Karpas-422 (cell line): ENCODE measurements at regions not wholly inside any gene's neighbourhood (a gene's known extent, or its start where the extent isn't known, plus 50 kb on each side); places are given as distances from the start of the nearest gene placed in this dataset.
"Not testable (repeated sequence)": the region's sequence is repeated elsewhere in the genome, so short reads cannot be mapped to it uniquely, and the experiment has no call there.

Experiments used
- DNase-seq: peaks from one replicate; pipeline ENCODE4 v3.0.0-alpha.2; 2015
- H2AFZ ChIP-seq: fragments of 200-600 bp; sonication (generic); 2 replicates; pipeline ENCODE4 v1.6.1; 2014; ENCODE audit warnings: antibody characterized with exemption, low read length, mixed read lengths
- H3K27ac ChIP-seq: fragments of 200-600 bp; sonication (generic); 2 replicates; pipeline ENCODE4 v1.5.1; 2014; ENCODE audit warnings: mild to moderate bottlenecking, low read length, moderate library complexity
- H3K27me3 ChIP-seq: fragments of 200-600 bp; sonication (generic); 2 replicates; pipeline ENCODE4 v1.6.1; 2014; ENCODE audit warnings: low read length, mixed read lengths
- H3K36me3 ChIP-seq: fragments of 200-600 bp; sonication (generic); 2 replicates; pipeline ENCODE4 v1.6.1; 2014; ENCODE audit warnings: low read length, mixed read lengths; ENCODE audit not compliant: insufficient read depth
- H3K4me1 ChIP-seq: fragments of 200-600 bp; sonication (generic); 2 replicates; pipeline ENCODE4 v1.6.1; 2014; ENCODE audit warnings: mild to moderate bottlenecking, low read length, mixed read lengths
- H3K4me2 ChIP-seq: fragments of 200-600 bp; sonication (generic); 2 replicates; pipeline ENCODE4 v1.6.1; 2014; ENCODE audit warnings: low read length, low read depth, mild to moderate bottlenecking; ENCODE audit not compliant: poor library complexity, severe bottlenecking
- H3K4me3 ChIP-seq: fragments of 200-600 bp; sonication (generic); 2 replicates; pipeline ENCODE4 v1.5.1; 2014; ENCODE audit warnings: mild to moderate bottlenecking, antibody characterized with exemption, low read length, mixed read lengths
- H3K79me2 ChIP-seq: fragments of 200-600 bp; sonication (generic); 2 replicates; pipeline ENCODE4 v1.6.1; 2014; ENCODE audit warnings: mild to moderate bottlenecking, low read length, mixed read lengths
- H3K9ac ChIP-seq: fragments of 200-600 bp; sonication (generic); 2 replicates; pipeline ENCODE4 v1.6.0; 2014; ENCODE audit warnings: low read length
- H3K9me2 ChIP-seq: fragments of 200-600 bp; sonication (generic), shearing (Covaris generic); replicated peaks from 2 replicates; pipeline ENCODE4 v1.6.0; 2014; ENCODE audit warnings: mild to moderate bottlenecking, low read length, moderate library complexity; ENCODE audit not compliant: insufficient read depth
- H3K9me3 ChIP-seq: fragments of 300-700, 200-600 bp; sonication (generic); 2 replicates; pipeline ENCODE4 v1.6.1; 2014; ENCODE audit warnings: low read length, mixed read lengths
- H4K20me1 ChIP-seq: fragments of 200-600 bp; sonication (generic); 2 replicates; pipeline ENCODE4 v1.6.1; 2014; ENCODE audit warnings: mild to moderate bottlenecking, antibody characterized with exemption, low read length, low read depth; ENCODE audit not compliant: insufficient read depth

DNA sequence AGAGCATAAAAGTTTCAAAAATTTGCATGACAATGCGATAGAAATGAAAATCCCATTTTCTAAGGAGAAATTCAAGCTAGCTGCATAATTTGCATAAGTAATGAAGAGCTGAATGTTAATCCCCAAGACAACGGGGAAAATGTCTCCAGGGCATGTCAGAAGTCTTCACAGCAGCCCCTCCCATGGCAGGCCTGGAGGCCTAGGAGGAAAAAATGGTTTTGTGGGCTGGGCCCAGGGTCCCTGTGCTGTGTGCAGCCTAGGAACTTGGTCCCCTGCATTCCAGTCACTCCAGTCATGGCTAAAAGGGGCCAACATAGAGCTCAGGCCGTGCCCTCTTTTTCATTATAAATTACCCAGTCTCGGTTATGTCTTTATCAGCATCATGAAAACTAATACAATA lies 494.1 kb upstream of the NR5A2 start:
- not testable (repeated sequence) for H3K79me2 ChIP-seq, H3K27ac ChIP-seq, H3K4me1 ChIP-seq, H3K9ac ChIP-seq, H3K4me3 ChIP-seq, H3K36me3 ChIP-seq, H3K9me2 ChIP-seq, H3K4me2 ChIP-seq, H3K9me3 ChIP-seq, H3K27me3 ChIP-seq, H2AFZ ChIP-seq, H4K20me1 ChIP-seq, DNase-seq

DNA sequence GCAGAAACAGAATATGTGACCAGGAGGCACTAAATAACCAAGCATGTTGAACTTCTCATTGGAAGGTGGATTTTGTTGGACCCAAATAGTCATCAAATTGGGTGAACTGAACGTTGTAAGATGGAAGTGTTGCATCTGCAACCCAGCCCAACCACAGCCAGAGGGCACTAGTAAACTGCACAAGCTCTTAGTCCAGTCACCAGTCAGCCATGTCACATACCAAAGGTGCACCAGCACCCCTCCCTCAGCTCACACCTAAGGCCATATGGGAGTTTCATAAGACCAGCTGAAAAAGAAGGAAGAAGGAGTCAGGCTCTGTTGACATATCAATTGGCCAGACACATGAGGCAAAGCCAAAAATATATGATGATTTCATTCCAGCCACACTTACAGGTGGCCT lies 481.7 kb upstream of the NR5A2 start:
- peak; percentile 55 for DNase-seq
- Histone ChIP-seq H3K79me2 (no peaks in the 10 kb centered on the region), H3K27ac (no peak overlapping the region), H3K36me3 (no peaks in the 10 kb centered on the region), H3K9me2 (no peaks in the 10 kb centered on the region), H3K4me3 (no peak overlapping the region), H3K4me1 (no peaks in the 10 kb centered on the region), H3K9me3 (no peaks in the 10 kb centered on the region), H3K27me3 (no peaks in the 10 kb centered on the region), H3K9ac (no peak overlapping the region), H2AFZ (no peak overlapping the region), H3K4me2 (no peak overlapping the region), H4K20me1 (no peaks in the 10 kb centered on the region)

DNA sequence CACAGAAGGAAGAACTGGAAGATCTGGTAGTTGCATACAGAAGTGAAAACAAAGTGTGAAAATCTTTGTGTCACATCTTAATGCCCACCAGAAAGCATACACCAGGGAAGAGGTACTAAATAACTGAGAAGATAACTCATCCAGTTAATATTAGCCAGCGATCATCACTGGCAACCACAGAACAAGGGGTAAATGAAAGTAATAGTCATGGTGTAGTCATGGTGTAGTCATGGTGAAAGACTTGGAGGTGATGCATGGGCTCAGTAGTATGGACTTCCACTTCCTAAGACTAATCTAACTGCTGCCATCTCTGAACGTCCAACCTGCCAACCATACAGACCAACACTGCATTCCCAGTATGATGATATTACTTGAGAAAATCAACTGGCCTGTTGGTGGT lies 481.2 kb upstream of the NR5A2 start:
- no peaks in the 10 kb centered on the region for H3K9me3 ChIP-seq
- no peak overlapping the region for H3K9ac ChIP-seq
- no peaks in the 10 kb centered on the region for H3K79me2 ChIP-seq
- no peaks in the 10 kb centered on the region for H3K27me3 ChIP-seq
- H4K20me1 ChIP-seq, result no peaks in the 10 kb centered on the region
- H3K27ac ChIP-seq, result no peak overlapping the region
- H2AFZ ChIP-seq, result no peak overlapping the region
- H3K4me3 ChIP-seq, result no peak overlapping the region
- H3K36me3 ChIP-seq, result no peaks in the 10 kb centered on the region
- no peaks in the 10 kb centered on the region for H3K4me1 ChIP-seq
- no peak for DNase-seq
- H3K9me2 ChIP-seq, result no peaks in the 10 kb centered on the region
- H3K4me2 ChIP-seq, result no peak overlapping the region

DNA sequence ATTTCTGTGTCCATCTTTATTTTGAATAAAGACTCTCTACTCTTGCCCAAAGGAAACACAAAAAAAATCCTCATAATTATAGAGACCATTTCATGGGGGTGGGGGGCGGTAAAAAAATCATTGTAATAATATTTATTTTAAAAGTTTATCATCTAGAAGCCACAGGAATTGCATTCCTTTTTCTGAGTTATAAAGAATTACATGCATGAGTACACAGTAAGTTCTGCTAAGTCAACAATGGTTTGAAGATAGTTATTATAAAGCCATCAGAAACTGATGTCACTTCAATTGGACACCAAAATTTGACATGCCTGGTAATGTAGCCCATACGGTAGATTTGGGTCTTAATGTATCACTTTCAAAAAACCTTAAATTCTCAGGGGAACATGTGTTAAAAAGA lies 478.1 kb upstream of the NR5A2 start:
- no peaks in the 10 kb centered on the region for H3K27me3 ChIP-seq
- H3K9ac ChIP-seq, result no peak overlapping the region
- no peak overlapping the region for H2AFZ ChIP-seq
- no peak overlapping the region for H3K4me3 ChIP-seq
- no peak overlapping the region for H3K4me2 ChIP-seq
- no peaks in the 10 kb centered on the region for H3K79me2 ChIP-seq
- no peaks in the 10 kb centered on the region for H3K9me2 ChIP-seq
- no peak for DNase-seq
- H3K4me1 ChIP-seq, result no peaks in the 10 kb centered on the region
- no peaks in the 10 kb centered on the region for H4K20me1 ChIP-seq
- H3K27ac ChIP-seq, result no peak overlapping the region
- H3K36me3 ChIP-seq, result no peaks in the 10 kb centered on the region
- H3K9me3 ChIP-seq, result no peaks in the 10 kb centered on the region

DNA sequence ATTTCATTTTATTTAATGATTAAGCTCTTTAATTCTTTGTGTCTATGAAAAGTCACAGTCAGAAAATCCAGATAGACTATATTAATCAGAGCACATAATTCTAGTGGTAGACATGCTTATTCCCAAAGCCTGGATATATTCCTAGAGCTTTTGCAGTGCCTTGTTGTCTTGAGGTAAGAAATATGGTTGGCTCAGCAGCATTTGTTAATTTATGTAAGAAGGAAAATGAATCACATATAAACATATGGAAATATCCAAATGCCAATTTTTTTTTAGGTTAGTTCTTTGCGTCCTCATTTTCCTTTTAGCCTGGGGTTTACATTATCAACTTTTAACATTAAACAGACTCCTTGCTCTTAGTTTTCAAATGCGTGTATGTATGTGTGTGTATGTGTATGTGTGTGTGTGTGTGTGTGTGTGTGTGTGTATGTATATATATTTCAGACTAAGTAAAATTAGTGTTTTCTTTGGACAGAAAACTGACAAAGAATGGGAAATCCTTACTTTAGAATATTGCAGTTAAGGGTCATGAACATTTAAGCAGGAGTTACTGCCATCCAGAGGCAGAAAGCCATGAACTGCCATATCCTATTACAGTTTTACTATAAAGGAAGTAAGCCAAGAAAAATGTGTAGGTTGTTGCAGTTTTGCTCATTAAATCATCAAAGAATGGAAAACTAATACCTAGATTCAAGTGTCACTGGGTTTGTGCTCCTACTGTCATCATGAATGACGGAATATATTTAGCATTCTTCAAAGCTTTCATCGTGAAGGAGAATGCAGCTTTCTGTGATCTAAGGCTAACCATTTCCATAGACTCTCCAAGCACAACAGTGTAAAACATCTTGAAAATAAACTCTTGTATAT lies 477.1 kb upstream of the NR5A2 start:
- no peaks in the 10 kb centered on the region for H3K9me3 ChIP-seq
- no peaks in the 10 kb centered on the region for H4K20me1 ChIP-seq
- H3K4me3 ChIP-seq, result no peak overlapping the region
- H2AFZ ChIP-seq, result no peak overlapping the region
- no peaks in the 10 kb centered on the region for H3K9me2 ChIP-seq
- no peaks in the 10 kb centered on the region for H3K79me2 ChIP-seq
- H3K27me3 ChIP-seq, result no peaks in the 10 kb centered on the region
- no peaks in the 10 kb centered on the region for H3K4me1 ChIP-seq
- DNase-seq, result no peak
- H3K4me2 ChIP-seq, result no peak overlapping the region
- H3K9ac ChIP-seq, result no peak overlapping the region
- H3K27ac ChIP-seq, result no peak overlapping the region
- no peaks in the 10 kb centered on the region for H3K36me3 ChIP-seq

DNA sequence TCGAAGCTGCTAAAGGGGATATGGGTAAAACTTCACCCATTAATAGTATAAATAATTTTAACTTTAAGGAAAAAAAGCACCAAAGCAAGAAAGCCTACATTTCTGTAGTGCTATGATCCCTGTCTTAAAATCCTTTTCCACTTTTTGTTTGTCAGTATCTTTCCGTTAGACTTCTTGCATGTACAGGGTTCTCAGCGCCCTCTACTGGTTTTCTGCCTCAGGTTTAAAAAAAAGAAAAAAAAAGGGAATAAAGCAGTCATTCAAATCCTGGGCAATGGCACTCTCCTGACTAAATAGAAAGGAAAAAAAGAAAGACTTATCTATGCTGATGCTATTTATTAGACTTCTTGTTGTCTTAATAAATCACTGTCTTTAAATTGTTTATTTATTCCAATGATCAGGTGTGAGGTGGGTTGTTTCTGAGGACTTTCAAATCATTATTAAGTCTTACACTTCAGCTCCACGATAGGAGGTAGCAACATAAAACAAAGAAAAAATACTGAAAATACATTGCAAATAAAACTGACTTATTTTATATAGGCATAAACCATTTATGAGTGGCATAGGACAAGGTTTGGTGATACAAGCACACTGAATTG lies 475.4 kb upstream of the NR5A2 start:
- no peak overlapping the region for H3K4me3 ChIP-seq
- peak; percentile 81 for DNase-seq
- H3K9ac ChIP-seq, result no peak overlapping the region
- H3K4me2 ChIP-seq, result no peak overlapping the region
- H2AFZ ChIP-seq, result no peak overlapping the region
- H3K4me1 ChIP-seq, result no peaks in the 10 kb centered on the region
- no peaks in the 10 kb centered on the region for H3K27me3 ChIP-seq
- no peaks in the 10 kb centered on the region for H3K9me2 ChIP-seq
- no peaks in the 10 kb centered on the region for H4K20me1 ChIP-seq
- no peaks in the 10 kb centered on the region for H3K9me3 ChIP-seq
- H3K36me3 ChIP-seq, result no peaks in the 10 kb centered on the region
- H3K27ac ChIP-seq, result no peak overlapping the region
- no peaks in the 10 kb centered on the region for H3K79me2 ChIP-seq

DNA sequence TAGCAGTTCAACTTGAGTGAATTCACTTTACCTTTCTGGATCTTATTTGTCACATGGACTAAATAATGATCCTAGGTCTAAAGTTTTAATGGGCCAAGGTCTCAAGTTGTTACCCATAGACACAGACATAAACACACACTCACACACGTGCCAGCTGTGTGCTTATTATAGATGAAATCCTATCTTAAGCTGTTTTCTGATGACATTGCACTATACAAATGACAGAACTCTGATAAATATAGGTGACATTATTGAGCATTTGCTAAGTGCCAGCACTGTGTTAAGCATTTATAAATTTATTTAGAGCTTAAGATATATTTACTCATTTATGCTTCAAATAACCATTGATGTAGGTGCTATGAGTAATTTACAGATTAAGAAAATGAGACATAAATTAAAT lies 474.4 kb upstream of the NR5A2 start:
- H3K4me1 ChIP-seq, result no peaks in the 10 kb centered on the region
- H2AFZ ChIP-seq, result no peak overlapping the region
- no peak overlapping the region for H3K27ac ChIP-seq
- H4K20me1 ChIP-seq, result no peaks in the 10 kb centered on the region
- H3K9me3 ChIP-seq, result no peaks in the 10 kb centered on the region
- no peak overlapping the region for H3K4me3 ChIP-seq
- no peaks in the 10 kb centered on the region for H3K36me3 ChIP-seq
- H3K9ac ChIP-seq, result no peak overlapping the region
- no peaks in the 10 kb centered on the region for H3K27me3 ChIP-seq
- no peaks in the 10 kb centered on the region for H3K9me2 ChIP-seq
- no peaks in the 10 kb centered on the region for H3K79me2 ChIP-seq
- DNase-seq, result no peak
- no peak overlapping the region for H3K4me2 ChIP-seq

DNA sequence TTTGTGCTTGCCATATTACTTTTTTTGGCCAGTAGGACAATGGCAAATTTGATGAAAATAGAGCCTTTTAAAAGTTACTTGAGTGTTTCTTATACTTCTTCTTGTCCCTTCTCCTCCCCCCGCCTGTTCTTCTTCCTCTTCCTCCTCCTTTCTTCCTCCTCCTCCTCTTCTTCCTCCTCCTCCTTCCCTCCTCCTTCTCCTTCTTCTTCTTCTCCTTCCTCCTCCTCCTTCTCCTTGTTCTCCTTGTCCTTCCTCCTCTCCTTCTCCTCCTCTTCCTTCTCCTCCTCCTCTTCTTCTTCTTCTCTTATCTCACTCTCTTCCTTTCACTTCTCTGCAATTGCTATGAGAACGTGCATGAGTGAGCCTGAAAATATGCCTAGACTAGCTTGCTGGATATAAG lies 466.2 kb upstream of the NR5A2 start:
- Histone ChIP-seq H3K9me2 (no peaks in the 10 kb centered on the region), H3K4me1 (no peaks in the 10 kb centered on the region)

More for the DNA sequence above, 466.2 kb upstream of the NR5A2 start:
- Histone ChIP-seq H3K9me3 (no peaks in the 10 kb centered on the region), H3K4me2 (no peak overlapping the region), H3K4me3 (no peak overlapping the region), H4K20me1 (no peaks in the 10 kb centered on the region), H3K27me3 (no peaks in the 10 kb centered on the region), H2AFZ (no peak overlapping the region), H3K79me2 (no peaks in the 10 kb centered on the region), H3K9ac (no peak overlapping the region), H3K27ac (no peak overlapping the region), H3K36me3 (no peaks in the 10 kb centered on the region)
- no peak for DNase-seq
